ENCODE measurements at regions not wholly inside any gene's neighbourhood (a gene's known extent, or its start where the extent isn't known, plus 50 kb on each side); places are given as distances from the start of the nearest gene placed in this dataset.

- no peak for TF ChIP-seq CTCF (conservative IDR thresholded peaks at IDR 0.05)
- no peaks in the 10 kb centered on the region for H3K36me3 Mint-ChIP-seq (ENCODE audit: low read depth)
- H3K9me3 Mint-ChIP-seq, result no peaks in the 10 kb centered on the region
- no peak overlapping the region for H3K27ac Mint-ChIP-seq (ENCODE audit: unreplicated experiment)
- no peak overlapping the region for H3K4me3 Mint-ChIP-seq
- no peaks in the 10 kb centered on the region for H3K4me1 Mint-ChIP-seq
- no peak for DNase-seq (ENCODE audit: low read depth, low spot score)
- no peaks in the 10 kb centered on the region for H3K27me3 Mint-ChIP-seq (ENCODE audit: low read depth)
These were observed 676.3 kb upstream of the BOD1L1 start for GRCh38 chr4:14303856-14304255.

GRCh38 chr4:14308229-14308651 lies 680.7 kb upstream of the BOD1L1 start:
- TF ChIP-seq CTCF (conservative IDR thresholded peaks at IDR 0.05), result no peak
- DNase-seq (ENCODE audit: low read depth, low spot score), result no peak
- H3K9me3 Mint-ChIP-seq, result no peaks in the 10 kb centered on the region
- no peak overlapping the region for H3K4me3 Mint-ChIP-seq
- no peak overlapping the region for H3K27ac Mint-ChIP-seq (ENCODE audit: unreplicated experiment)
- no peaks in the 10 kb centered on the region for H3K27me3 Mint-ChIP-seq (ENCODE audit: low read depth)
- H3K4me1 Mint-ChIP-seq, result no peaks in the 10 kb centered on the region
- no peaks in the 10 kb centered on the region for H3K36me3 Mint-ChIP-seq (ENCODE audit: low read depth)

- TF ChIP-seq CTCF (conservative IDR thresholded peaks at IDR 0.05), result no peak
These were observed 681.9 kb upstream of the BOD1L1 start for GRCh38 chr4:14309431-14309830.

GRCh38 chr4:14313757-14314156 lies 686.2 kb upstream of the BOD1L1 start:
- no peak overlapping the region for H3K27ac Mint-ChIP-seq (ENCODE audit: unreplicated experiment)
- no peaks in the 10 kb centered on the region for H3K27me3 Mint-ChIP-seq (ENCODE audit: low read depth)
- no peaks in the 10 kb centered on the region for H3K9me3 Mint-ChIP-seq
- H3K36me3 Mint-ChIP-seq (ENCODE audit: low read depth), result no peaks in the 10 kb centered on the region
- TF ChIP-seq CTCF (conservative IDR thresholded peaks at IDR 0.05), result no peak
- no peaks in the 10 kb centered on the region for H3K4me1 Mint-ChIP-seq
- DNase-seq (ENCODE audit: low read depth, low spot score), result no peak
- no peak overlapping the region for H3K4me3 Mint-ChIP-seq

More at GRCh38 chr4:14309431-14309830, 681.9 kb upstream of the BOD1L1 start:
- no peak for DNase-seq (ENCODE audit: low read depth, low spot score)
- no peaks in the 10 kb centered on the region for H3K27me3 Mint-ChIP-seq (ENCODE audit: low read depth)
- H3K36me3 Mint-ChIP-seq (ENCODE audit: low read depth), result no peaks in the 10 kb centered on the region
- no peaks in the 10 kb centered on the region for H3K9me3 Mint-ChIP-seq
- H3K4me3 Mint-ChIP-seq, result no peak overlapping the region
- no peak overlapping the region for H3K27ac Mint-ChIP-seq (ENCODE audit: unreplicated experiment)
- H3K4me1 Mint-ChIP-seq, result no peaks in the 10 kb centered on the region

- no peak overlapping the region for H3K4me3 Mint-ChIP-seq
- DNase-seq (ENCODE audit: low read depth, low spot score), result no peak
- H3K36me3 Mint-ChIP-seq (ENCODE audit: low read depth), result no peaks in the 10 kb centered on the region
- no peaks in the 10 kb centered on the region for H3K27me3 Mint-ChIP-seq (ENCODE audit: low read depth)
- H3K4me1 Mint-ChIP-seq, result no peaks in the 10 kb centered on the region
- H3K9me3 Mint-ChIP-seq, result no peaks in the 10 kb centered on the region
- TF ChIP-seq CTCF (conservative IDR thresholded peaks at IDR 0.05), result no peak
- no peak overlapping the region for H3K27ac Mint-ChIP-seq (ENCODE audit: unreplicated experiment)
These were observed 687.2 kb upstream of the CPEB2 start for GRCh38 chr4:14315129-14315528.

- Mint-ChIP-seq H3K9me3 (no peaks in the 10 kb centered on the region), H3K27me3 (ENCODE audit: low read depth) (no peaks in the 10 kb centered on the region), H3K27ac (ENCODE audit: unreplicated experiment) (no peak overlapping the region), H3K4me3 (no peak overlapping the region), H3K4me1 (no peaks in the 10 kb centered on the region), H3K36me3 (ENCODE audit: low read depth) (no peaks in the 10 kb centered on the region)
- no peak for DNase-seq (ENCODE audit: low read depth, low spot score)
- no peak for TF ChIP-seq CTCF (conservative IDR thresholded peaks at IDR 0.05)
These were observed 684.9 kb upstream of the CPEB2 start for GRCh38 chr4:14317351-14317750.
